ENCODE measurements at regions not wholly inside any gene's neighbourhood (a gene's known extent, or its start where the extent isn't known, plus 50 kb on each side); places are given as distances from the start of the nearest gene placed in this dataset.

- Histone ChIP-seq H3K27ac (no peak overlapping the region), H3K9me3 (no peaks in the 10 kb centered on the region), H3K4me3 (no peak overlapping the region), H3K36me3 (no peaks in the 10 kb centered on the region), H3K4me1 (no peaks in the 10 kb centered on the region), H3K27me3 (no peaks in the 10 kb centered on the region)
- 46% methylated on average over 3 of the region's 3 CpGs for WGBS (ENCODE audit: insufficient coverage, low coverage, low lambda C conversion rate, missing lambda C conversion rate)
- TF ChIP-seq POLR2A (IDR thresholded peaks at IDR 0.05) (no peak), CTCF (IDR thresholded peaks at IDR 0.05) (no peak)
- intact Hi-C loops (cut with DNase I) = no loop called here
- ATAC-seq = no peak
- no peak for DNase-seq
Observed at GRCh38 chr12:16984484-16984883, 378.5 kb upstream of the LMO3 start.

GRCh38 chr12:16972923-16973770, 367.2 kb upstream of the LMO3 start:
- Histone ChIP-seq H3K9me3 (no peaks in the 10 kb centered on the region), H3K4me3 (no peak overlapping the region), H3K4me1 (no peaks in the 10 kb centered on the region), H3K27me3 (no peaks in the 10 kb centered on the region), H3K27ac (no peak overlapping the region), H3K36me3 (no peaks in the 10 kb centered on the region)
- intact Hi-C loops (cut with DNase I) = no loop called here
- no peak for DNase-seq
- TF ChIP-seq CTCF (IDR thresholded peaks at IDR 0.05) (no peak), POLR2A (IDR thresholded peaks at IDR 0.05) (no peak)
- WGBS (ENCODE audit: insufficient coverage, low coverage, low lambda C conversion rate, missing lambda C conversion rate) = no CpG with 5 or more reads among the region's 5 CpGs
- no peak for ATAC-seq

GRCh38 chr12:16962889-16963288, 356.9 kb upstream of the LMO3 start:
- Histone ChIP-seq H3K36me3 (no peaks in the 10 kb centered on the region), H3K27ac (no peak overlapping the region), H3K4me1 (no peaks in the 10 kb centered on the region), H3K27me3 (no peaks in the 10 kb centered on the region), H3K4me3 (no peak overlapping the region), H3K9me3 (no peaks in the 10 kb centered on the region)
- 63% methylated on average over 2 of the region's 2 CpGs for WGBS (ENCODE audit: insufficient coverage, low coverage, low lambda C conversion rate, missing lambda C conversion rate)
- TF ChIP-seq CTCF (IDR thresholded peaks at IDR 0.05) = no peak
- no peak for TF ChIP-seq POLR2A (IDR thresholded peaks at IDR 0.05)
- ATAC-seq = no peak
- DNase-seq = no peak
- intact Hi-C loops (cut with DNase I) = no loop called here

- intact Hi-C loops (cut with DNase I) = no loop called here
- WGBS (ENCODE audit: insufficient coverage, low coverage, low lambda C conversion rate, missing lambda C conversion rate) = 53% methylated on average over 5 of the region's 5 CpGs
- Histone ChIP-seq H3K4me1 (no peaks in the 10 kb centered on the region), H3K36me3 (no peaks in the 10 kb centered on the region), H3K27ac (no peak overlapping the region), H3K4me3 (no peak overlapping the region), H3K9me3 (no peaks in the 10 kb centered on the region), H3K27me3 (no peaks in the 10 kb centered on the region)
- DNase-seq (no peak), ATAC-seq (no peak)
- TF ChIP-seq CTCF (IDR thresholded peaks at IDR 0.05) = no peak
- no peak for TF ChIP-seq POLR2A (IDR thresholded peaks at IDR 0.05)
Observed at GRCh38 chr12:16955083-16955657, 349.2 kb upstream of the LMO3 start.

All from right lobe of liver (tissue), 6 donors.